ENCODE measurements at regions not wholly inside any gene's neighbourhood (a gene's known extent, or its start where the extent isn't known, plus 50 kb on each side); places are given as distances from the start of the nearest gene placed in this dataset.
"Not testable (repeated sequence)": the region's sequence is repeated elsewhere in the genome, so short reads cannot be mapped to it uniquely, and the experiment has no call there.

DNA sequence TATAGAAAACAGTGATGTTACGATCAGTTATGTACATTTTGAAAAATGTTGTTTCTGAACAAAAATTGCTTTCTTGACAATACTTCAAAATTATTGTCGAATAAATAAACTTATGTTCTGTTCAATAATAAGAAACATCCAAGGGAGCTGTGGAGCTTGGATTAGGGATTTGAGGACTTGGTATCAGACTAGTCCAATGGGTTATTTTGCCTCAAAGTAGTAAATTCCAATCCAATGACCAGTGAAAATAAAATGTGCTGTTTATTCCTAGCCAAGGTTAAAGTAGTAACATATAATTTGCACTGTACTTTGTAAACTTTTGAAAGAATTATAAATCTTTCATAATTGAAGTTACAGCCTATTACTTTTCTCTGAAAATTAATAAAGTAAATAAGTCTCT, 79.1 kb upstream of the IVNS1ABP start:
- no peak for DNase-seq

DNA sequence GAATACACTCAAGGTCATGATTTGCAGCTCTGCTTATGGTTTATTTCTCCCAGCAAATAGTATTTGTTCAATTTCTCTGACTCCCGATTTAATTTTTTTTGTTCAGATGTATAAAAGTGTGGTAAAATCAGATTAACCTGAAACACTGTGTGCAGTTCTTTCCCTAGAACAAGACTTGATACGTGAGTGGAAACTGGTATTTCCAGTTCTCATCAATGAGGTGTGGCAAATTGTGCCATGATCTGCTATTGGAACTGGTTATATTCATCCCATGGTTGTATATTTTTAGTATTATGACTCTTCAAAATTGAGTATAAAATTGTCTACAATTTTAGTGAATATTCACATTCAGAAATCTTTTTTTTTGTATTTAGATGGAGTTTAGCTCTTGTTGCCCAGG, 76.8 kb upstream of the IVNS1ABP start:
- no peak for DNase-seq

DNA sequence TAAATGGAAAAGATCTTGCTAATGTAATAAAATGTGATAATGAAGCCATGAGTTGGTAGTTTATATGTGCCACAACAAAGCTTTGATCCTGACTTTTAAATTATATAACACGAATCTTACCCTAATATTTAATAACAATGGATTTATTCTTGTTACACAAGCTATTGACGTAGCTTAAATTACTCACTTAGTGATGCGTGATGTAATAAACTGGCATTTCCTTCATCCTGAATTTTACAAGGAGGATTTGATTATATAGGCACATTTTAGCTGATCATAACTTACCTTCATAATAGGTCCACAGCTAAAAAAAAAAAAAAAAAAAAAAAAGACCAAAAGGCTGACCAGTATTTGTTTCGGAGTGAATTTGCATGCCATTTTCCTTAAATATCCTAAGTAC, 76.2 kb upstream of the IVNS1ABP start:
- DNase-seq, result no peak

DNA sequence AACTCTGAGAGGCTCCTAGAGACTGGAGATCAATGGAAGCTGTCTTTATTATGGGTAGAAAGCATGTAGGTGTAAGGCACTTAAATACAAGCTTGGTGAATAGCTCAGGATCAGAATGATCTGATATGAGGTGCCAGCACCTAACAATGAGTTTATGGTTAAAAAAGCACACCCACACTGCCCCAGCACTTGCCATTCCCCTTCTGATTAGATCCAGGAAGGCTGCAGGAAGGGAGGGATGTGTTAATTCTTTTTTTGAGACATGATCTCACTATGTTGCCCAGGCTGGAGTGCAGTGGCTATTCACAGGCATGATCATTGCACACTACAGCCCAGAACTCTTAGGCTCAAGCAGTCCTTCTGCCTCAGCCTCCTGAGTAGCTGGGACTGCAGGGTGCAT, 71.8 kb upstream of the IVNS1ABP start:
- no peak for DNase-seq

DNA sequence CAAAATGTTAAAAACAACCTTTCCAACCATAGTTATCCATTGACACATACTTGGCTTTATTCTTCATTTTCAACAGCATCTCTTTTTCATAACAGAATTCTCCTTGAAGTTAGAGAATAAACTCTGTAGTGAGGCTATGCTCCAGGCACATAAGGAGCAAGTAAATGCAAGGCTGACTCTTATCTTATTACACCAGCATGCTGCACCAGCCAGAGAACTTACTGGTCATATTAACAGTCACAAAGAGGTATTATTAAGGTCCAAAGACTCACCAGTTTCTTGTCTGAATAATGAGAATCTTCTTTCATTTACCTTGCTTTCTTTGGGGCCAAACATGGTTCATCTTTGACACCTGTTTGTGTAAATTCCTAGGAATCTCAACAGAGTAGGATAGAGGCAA, 71.3 kb upstream of the IVNS1ABP start:
- DNase-seq, result no peak

DNA sequence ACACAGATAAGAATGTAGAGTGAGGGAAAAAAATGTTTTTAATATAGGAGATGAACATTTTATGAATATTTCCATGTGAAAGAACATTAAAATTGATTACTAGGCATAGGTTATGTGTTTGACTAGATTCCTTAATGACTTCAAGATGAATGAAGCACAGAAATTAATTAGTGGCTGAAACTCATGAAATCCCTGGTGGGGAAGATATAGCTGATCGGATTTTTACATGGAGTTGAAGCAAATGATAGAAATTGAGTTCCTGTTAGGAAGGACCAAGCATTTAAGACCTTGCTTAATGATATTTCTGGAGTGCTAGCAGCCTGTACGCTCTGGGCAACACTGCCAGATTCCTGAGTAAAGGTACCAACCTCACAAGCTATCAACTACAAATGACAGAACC, 68.9 kb upstream of the IVNS1ABP start:
- no peak for DNase-seq

DNA sequence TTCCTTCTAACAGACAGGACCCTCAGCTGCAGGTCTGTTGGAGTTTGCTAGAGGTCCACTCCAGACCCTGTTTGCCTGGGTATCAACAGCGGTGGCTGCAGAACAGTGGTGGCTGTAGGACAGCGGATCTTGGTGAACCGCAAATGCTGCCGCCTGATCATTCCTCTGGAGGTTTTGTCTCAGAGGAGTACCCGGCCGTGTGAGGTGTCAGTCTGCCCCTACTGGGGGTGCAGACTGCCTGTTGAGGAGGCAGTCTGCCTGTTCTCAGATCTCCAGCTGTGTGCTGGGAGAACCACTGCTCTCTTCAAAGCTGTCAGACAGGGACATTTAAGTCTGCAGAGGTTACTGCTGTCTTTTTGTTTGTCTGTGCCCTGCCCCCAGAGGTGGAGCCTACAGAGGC, 66.8 kb upstream of the IVNS1ABP start:
- not testable (repeated sequence) for DNase-seq

DNA sequence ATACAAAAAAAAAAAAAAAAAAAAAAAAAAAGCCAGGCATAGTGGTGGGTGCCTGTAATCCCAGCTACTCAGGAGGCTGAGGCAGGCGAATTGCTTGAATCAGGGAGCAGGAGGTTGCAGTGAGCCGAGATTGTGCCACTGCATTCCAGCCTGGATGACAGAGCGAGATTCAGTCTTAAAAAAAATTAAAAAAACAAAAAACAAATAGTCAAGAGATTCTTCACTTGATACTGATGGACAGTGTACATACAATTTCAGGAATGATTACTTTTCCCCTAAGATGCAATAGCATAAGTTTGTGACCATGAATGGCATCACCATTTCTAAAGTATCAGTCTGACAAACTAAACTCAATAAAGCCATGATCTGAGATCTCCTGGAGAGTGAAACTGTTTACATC, 60.8 kb upstream of the IVNS1ABP start:
- no peak for DNase-seq

DNA sequence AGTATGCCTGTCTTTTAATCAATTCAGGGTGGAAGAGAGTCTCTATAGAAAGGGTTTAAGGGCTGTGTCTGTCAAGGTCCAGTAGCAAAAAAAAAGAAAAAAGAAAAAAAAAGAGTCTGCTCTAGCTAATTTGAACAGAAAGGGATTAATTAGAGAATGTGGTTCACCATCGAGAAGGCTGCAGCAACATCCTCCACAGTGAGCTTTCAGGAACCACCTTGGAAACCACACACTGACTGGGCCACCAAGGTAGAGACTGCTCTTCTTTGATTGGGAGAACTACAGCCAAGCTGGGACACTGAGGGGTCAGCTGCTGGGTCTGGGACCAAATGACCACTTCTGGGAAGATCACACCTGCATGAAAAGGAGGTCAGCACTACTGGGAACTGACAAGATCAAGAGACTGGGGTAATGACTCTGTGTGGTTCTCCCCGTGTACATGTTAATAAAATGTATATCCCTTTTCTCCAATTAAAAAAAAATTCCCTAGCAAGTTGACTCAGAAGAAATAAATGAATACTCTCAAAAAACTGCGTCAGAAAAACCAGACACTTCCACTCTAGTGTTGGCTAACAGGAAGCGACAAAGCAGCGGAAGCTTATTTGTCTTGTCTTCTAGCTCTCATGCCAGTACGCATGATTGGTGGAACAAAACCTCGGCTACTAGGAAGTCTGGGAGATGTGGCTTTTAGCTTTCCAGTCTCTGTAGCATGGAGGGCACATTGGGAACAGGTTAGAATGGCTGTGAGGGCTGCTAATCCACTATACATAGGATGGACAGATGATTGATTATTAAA, 60.0 kb upstream of the IVNS1ABP start:
- DNase-seq, result no peak

DNA sequence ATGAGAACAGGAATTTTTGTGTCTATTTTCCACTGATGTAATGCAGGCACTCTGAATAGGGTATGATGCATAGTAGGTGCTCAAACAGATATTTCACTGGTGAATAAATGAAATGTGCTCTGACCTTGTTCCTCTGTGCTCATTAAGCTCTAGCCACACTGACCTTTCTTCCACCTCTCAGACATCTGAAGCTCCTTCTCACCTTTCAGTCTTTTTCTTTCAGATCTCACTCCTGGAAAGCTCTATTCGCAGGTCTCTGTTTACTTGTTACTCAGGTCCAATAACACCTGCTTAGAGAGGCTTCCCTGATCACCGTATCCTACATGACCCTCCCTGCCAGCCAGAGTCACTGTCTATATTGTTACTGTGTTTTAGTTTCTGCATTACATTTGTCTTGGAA, 59.2 kb upstream of the IVNS1ABP start:
- no peak for DNase-seq

DNA sequence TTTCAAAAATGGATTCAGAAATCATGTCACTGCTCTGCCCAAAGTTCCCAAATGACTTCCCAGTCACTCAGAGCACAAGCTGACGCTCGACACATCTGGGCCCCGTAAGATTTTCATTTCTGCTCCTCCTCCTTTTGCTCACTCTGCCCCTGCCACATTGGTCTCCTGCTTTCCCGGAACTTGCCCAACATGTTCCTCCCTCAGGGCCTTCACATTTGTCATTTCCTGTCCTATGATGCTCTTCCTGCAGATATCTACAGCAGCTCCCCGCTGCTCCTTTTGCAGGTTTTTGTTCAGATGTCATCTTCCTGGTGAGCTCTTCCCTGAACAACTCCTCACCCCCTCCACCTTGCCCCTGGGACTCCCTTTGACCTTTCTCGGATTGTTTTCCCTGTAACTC, 58.5 kb upstream of the IVNS1ABP start:
- no peak for DNase-seq

DNA sequence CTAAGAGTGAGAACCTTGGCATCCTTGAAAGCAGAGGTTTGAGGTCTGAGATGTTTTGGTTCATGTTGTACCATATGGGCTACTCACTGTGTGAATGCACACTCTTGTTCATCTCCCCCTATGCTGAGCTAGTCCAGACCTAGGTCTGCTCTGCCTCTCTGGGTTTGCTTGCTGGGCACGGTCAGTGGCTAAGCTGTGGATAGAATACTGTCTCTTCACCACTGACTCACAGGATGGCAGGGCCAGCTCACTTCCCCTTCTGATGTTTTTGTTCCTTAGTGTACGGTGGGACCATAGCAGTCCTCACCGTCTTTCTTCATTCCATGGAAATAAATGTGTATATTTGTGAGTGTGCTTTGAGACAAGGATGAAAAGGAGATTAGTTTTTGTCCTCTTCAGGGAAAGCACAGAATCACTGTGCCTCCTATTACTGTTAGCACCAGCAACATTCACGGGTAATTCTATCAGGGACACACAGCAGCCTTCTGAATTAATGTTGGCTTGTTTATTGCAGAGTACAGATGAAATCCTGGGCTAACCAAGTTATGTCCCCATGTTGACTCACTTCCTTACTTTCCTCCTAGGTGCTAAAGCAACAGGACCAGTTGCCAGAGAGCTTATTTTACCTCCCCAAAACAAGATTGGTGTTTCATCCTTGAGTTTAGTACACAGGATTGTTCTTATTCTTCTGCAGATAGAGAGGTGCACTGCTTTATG, 56.9 kb upstream of the IVNS1ABP start:
- DNase-seq, result peak; percentile 3

DNA sequence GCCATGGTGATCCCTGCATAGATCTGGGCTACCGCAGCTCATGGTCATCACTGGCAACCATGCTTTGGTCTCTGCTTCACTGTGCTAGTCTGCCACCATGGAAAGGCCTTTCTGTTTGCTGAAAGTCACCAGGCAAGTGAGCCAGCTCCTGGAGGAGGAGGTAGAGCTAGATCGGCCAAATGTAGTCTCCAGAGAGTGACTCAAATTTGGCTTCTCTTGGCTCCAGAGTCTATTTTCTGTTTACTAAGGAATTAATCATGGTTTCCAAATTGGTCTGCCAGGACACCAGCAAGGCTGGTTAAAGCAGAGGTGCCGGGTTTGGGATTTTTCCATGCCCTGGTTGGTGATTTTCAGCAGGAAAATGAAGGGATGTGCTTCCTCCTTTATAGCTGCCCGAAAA, 52.7 kb upstream of the IVNS1ABP start:
- no peak for DNase-seq

DNA sequence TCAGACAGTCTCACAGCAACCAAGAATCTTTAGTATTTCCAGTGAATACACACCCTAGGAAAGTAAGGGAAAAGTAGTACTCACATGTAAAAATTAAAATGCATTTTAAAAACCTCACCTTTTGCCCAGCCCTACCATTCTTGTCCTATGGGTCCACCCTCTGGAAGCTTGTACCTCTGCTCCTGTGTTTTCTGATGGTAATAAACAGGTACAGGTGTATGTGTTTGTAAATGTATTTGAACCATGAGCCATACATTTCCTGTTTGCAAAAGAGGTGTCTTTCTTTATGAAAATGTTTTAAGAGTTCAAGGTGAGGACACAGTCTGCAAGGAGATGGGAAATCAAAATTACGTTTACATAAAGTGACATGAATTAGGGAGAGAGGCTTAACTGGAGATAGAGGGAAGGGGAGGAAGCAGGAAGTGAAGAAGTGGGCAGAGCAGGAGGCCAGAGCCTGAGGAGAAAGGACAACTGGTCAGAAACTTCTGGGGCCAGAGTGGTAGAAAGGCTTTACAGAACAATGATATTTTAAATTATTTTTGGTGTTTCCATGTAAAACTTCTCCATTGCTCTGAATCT, 52.0 kb upstream of the IVNS1ABP start:
- no peak for DNase-seq

DNA sequence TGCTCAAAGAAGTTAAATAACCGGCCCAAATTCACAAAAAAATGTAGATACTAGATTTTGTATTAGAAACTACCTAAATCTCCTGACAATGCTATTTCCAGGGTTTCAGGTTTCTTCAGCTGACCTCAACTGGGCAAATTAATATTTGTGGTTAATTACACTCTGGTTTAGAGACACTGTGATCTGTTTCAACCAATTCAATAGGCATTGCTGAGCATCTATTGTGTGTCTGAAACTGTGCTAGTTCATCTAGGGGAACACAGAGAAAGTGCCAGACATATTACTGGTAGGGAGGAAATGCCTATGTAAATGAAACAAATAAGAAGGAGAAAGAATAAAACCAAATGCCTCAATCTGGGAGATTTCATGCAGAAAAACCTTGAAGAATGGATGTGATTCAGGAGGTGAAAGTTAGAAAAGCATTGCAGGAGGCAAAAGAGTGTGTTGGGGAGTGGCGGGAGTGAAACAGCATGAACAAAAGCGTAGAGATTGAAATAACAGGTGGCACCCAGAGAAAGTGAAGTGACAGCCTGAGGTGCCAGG, 51.3 kb upstream of the IVNS1ABP start:
- no peak for DNase-seq

DNA sequence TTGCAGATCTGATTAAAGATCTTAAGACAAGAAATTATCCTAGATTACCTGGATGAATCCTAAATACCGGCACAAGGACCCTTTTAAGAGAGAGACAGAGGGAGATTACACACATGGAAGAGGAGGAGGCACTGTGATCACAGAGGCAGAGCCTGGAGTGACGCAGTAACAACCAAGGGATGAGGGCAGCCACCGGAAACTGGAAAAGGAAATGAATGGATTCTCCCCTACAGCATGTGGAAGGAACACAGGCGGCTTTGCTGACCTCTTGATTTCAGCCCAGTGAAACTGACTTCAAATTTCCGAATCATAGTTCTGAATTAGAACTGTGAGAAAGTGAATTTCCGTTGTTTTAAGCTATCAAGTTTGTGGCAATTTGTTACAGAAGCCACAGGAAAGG, 50.2 kb upstream of the IVNS1ABP start:
- DNase-seq, result no peak

Data from GDM1 (cell line).